ENCODE measurements at regions not wholly inside any gene's neighbourhood (a gene's known extent, or its start where the extent isn't known, plus 50 kb on each side); places are given as distances from the start of the nearest gene placed in this dataset.

GRCh38 chr13:21813844-21814243 lies 143.0 kb downstream of the FGF9 start:
- no peak overlapping the region for H3K4me3 ChIP-seq (replicated peaks; ENCODE audit: low read depth, low read length)
- TF ChIP-seq, protein P1, sequence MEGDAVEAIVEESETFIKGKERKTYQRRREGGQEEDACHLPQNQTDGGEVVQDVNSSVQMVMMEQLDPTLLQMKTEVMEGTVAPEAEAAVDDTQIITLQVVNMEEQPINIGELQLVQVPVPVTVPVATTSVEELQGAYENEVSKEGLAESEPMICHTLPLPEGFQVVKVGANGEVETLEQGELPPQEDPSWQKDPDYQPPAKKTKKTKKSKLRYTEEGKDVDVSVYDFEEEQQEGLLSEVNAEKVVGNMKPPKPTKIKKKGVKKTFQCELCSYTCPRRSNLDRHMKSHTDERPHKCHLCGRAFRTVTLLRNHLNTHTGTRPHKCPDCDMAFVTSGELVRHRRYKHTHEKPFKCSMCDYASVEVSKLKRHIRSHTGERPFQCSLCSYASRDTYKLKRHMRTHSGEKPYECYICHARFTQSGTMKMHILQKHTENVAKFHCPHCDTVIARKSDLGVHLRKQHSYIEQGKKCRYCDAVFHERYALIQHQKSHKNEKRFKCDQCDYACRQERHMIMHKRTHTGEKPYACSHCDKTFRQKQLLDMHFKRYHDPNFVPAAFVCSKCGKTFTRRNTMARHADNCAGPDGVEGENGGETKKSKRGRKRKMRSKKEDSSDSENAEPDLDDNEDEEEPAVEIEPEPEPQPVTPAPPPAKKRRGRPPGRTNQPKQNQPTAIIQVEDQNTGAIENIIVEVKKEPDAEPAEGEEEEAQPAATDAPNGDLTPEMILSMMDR (IDR thresholded peaks at IDR 0.05; ENCODE audit: low read length, missing control alignments): no peak
- DNase-seq (ENCODE audit: low read depth): no peak

- DNase-seq (ENCODE audit: low read depth): no peak
- TF ChIP-seq, protein P1 (IDR thresholded peaks at IDR 0.05; ENCODE audit: low read length, missing control alignments): no peak
These were observed 143.7 kb downstream of the FGF9 start for GRCh38 chr13:21814604-21815003.

GRCh38 chr13:21817878-21818277 lies 147.0 kb downstream of the FGF9 start:
- no peak for DNase-seq (ENCODE audit: low read depth)
- H3K4me3 ChIP-seq (replicated peaks; ENCODE audit: low read depth, low read length): no peak overlapping the region
- TF ChIP-seq, protein P1 (IDR thresholded peaks at IDR 0.05; ENCODE audit: low read length, missing control alignments): no peak

More at GRCh38 chr13:21814604-21815003, 143.7 kb downstream of the FGF9 start:
- no peak overlapping the region for H3K4me3 ChIP-seq (replicated peaks; ENCODE audit: low read depth, low read length)

GRCh38 chr13:21822029-21822428 lies 151.2 kb downstream of the FGF9 start:
- TF ChIP-seq, protein P1 (IDR thresholded peaks at IDR 0.05; ENCODE audit: low read length, missing control alignments): no peak
- no peak overlapping the region for H3K4me3 ChIP-seq (replicated peaks; ENCODE audit: low read depth, low read length)
- DNase-seq (ENCODE audit: low read depth): no peak

DNA sequence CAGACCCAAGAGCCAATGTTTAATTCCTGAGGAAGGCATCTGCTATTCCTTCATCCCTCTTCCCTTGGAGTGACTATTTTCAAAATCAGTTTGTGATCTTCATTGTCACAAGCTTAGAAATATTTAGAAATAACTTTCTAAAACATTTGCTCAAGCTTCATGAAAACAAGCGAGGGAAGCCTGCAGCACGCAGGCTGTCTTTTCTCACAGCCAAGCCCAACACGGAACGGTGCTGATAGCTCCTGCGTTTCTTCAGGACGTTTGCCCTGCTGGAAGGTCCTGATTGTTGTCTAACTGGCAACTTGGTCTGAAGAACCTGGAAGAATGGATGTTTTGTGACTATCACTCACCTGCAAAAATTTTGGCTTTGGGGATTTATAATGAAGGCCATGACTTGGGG lies 152.5 kb downstream of the FGF9 start:
- DNase-seq (ENCODE audit: low read depth): no peak
- no peak overlapping the region for H3K4me3 ChIP-seq (replicated peaks; ENCODE audit: low read depth, low read length)
- TF ChIP-seq, protein P1 (IDR thresholded peaks at IDR 0.05; ENCODE audit: low read length, missing control alignments): no peak

- TF ChIP-seq, protein P1 (IDR thresholded peaks at IDR 0.05; ENCODE audit: low read length, missing control alignments): no peak
- no peak overlapping the region for H3K4me3 ChIP-seq (replicated peaks; ENCODE audit: low read depth, low read length)
- no peak for DNase-seq (ENCODE audit: low read depth)
These were observed 153.1 kb downstream of the FGF9 start for GRCh38 chr13:21823949-21824348.

- no peak for DNase-seq (ENCODE audit: low read depth)
- H3K4me3 ChIP-seq (replicated peaks; ENCODE audit: low read depth, low read length): no peak overlapping the region
- TF ChIP-seq, protein P1 (IDR thresholded peaks at IDR 0.05; ENCODE audit: low read length, missing control alignments): no peak
These were observed 154.3 kb downstream of the FGF9 start for GRCh38 chr13:21825186-21825585.
